ENCODE measurements at regions not wholly inside any gene's neighbourhood (a gene's known extent, or its start where the extent isn't known, plus 50 kb on each side); places are given as distances from the start of the nearest gene placed in this dataset.
"Not testable (repeated sequence)": the region's sequence is repeated elsewhere in the genome, so short reads cannot be mapped to it uniquely, and the experiment has no call there.

GRCh38 chr2:129408570-129408969, 570.9 kb upstream of the RAB6C start:
- no peak for DNase-seq
- no peak for ATAC-seq (ENCODE audit: poor library complexity)
- intact Hi-C loops (cut with DNase I), result no loop called here

- DNase-seq; intact Hi-C loops (cut with DNase I); ATAC-seq (ENCODE audit: poor library complexity): not testable (repeated sequence)
Measured at GRCh38 chr2:129417041-129417440, 562.4 kb upstream of the RAB6C start.

- intact Hi-C loops (cut with DNase I), result no loop called here
- no peak for ATAC-seq (ENCODE audit: poor library complexity)
- DNase-seq, result no peak
Measured at GRCh38 chr2:129422028-129422427, 557.4 kb upstream of the RAB6C start.

- intact Hi-C loops (cut with DNase I), result no loop called here
- DNase-seq, result no peak
- no peak for ATAC-seq (ENCODE audit: poor library complexity)
Measured at GRCh38 chr2:129428086-129428660, 551.3 kb upstream of the RAB6C start.

GRCh38 chr2:129430911-129431310, 548.6 kb upstream of the RAB6C start:
- intact Hi-C loops (cut with DNase I), result no loop called here
- ATAC-seq (ENCODE audit: poor library complexity) (no peak), DNase-seq (no peak)

GRCh38 chr2:129431881-129432280, 547.6 kb upstream of the RAB6C start:
- no peak for ATAC-seq (ENCODE audit: poor library complexity)
- DNase-seq, result no peak
- intact Hi-C loops (cut with DNase I), result no loop called here

GRCh38 chr2:129436809-129437208, 542.7 kb upstream of the RAB6C start:
- ATAC-seq (ENCODE audit: poor library complexity), result no peak
- DNase-seq, result no peak
- intact Hi-C loops (cut with DNase I), result no loop called here

- ATAC-seq (ENCODE audit: poor library complexity) (no peak), DNase-seq (no peak)
- intact Hi-C loops (cut with DNase I), result no loop called here
Measured at GRCh38 chr2:129437725-129438124, 541.7 kb upstream of the RAB6C start.

GRCh38 chr2:129438501-129439057, 540.9 kb upstream of the RAB6C start:
- no peak for DNase-seq
- ATAC-seq (ENCODE audit: poor library complexity), result no peak
- intact Hi-C loops (cut with DNase I), result no loop called here

GRCh38 chr2:129439406-129440302, 539.8 kb upstream of the RAB6C start:
- intact Hi-C loops (cut with DNase I), result no loop called here

GRCh38 chr2:129441610-129442009, 537.9 kb upstream of the RAB6C start:
- intact Hi-C loops (cut with DNase I), result no loop called here
- no peak for ATAC-seq (ENCODE audit: poor library complexity)
- DNase-seq, result no peak

More at GRCh38 chr2:129439406-129440302, 539.8 kb upstream of the RAB6C start:
- ATAC-seq (ENCODE audit: poor library complexity), result no peak
- no peak for DNase-seq

GRCh38 chr2:129443235-129443864, 536.1 kb upstream of the RAB6C start:
- intact Hi-C loops (cut with DNase I), result no loop called here
- ATAC-seq (ENCODE audit: poor library complexity) (no peak), DNase-seq (no peak)

- intact Hi-C loops (cut with DNase I), result no loop called here
- no peak for DNase-seq
- ATAC-seq (ENCODE audit: poor library complexity), result no peak
Measured at GRCh38 chr2:129443865-129444739, 535.4 kb upstream of the RAB6C start.

- intact Hi-C loops (cut with DNase I), result no loop called here
- ATAC-seq (ENCODE audit: poor library complexity), result no peak
- DNase-seq, result no peak
Measured at GRCh38 chr2:129444751-129445150, 534.7 kb upstream of the RAB6C start.

- ATAC-seq (ENCODE audit: poor library complexity), result no peak
- DNase-seq, result no peak
- intact Hi-C loops (cut with DNase I), result no loop called here
Measured at GRCh38 chr2:129456691-129457090, 522.8 kb upstream of the RAB6C start.

- intact Hi-C loops (cut with DNase I), result no loop called here
- ATAC-seq (ENCODE audit: poor library complexity) (no peak), DNase-seq (no peak)
Measured at GRCh38 chr2:129457277-129457818, 522.1 kb upstream of the RAB6C start.

- DNase-seq (no peak), ATAC-seq (ENCODE audit: poor library complexity) (no peak)
- intact Hi-C loops (cut with DNase I), result no loop called here
Measured at GRCh38 chr2:129458006-129458405, 521.5 kb upstream of the RAB6C start.

- ATAC-seq (ENCODE audit: poor library complexity) (no peak), DNase-seq (no peak)
- intact Hi-C loops (cut with DNase I), result no loop called here
Measured at GRCh38 chr2:129458436-129458835, 521.0 kb upstream of the RAB6C start.
